CD8-positive, alpha-beta memory T cell (primary cell): ENCODE measurements at regions not wholly inside any gene's neighbourhood (a gene's known extent, or its start where the extent isn't known, plus 50 kb on each side); places are given as distances from the start of the nearest gene placed in this dataset.
A peak's percentile ranks its signal among the peaks of the same experiment; 100 is the strongest.

Source experiments
- CTCF ChIA-PET: fragments of 350-600 bp; sonication (Branson Sonifier 250); formaldehyde crosslinking; loops from one replicate; lab custom pipeline; 2021; ENCODE audit warnings: antibody characterized with exemption; lab: Charles Lee
- POLR2A ChIA-PET: fragments of 350-600 bp; sonication (Branson Sonifier 250); formaldehyde crosslinking; loops from one replicate; lab custom pipeline; 2021; ENCODE audit warnings: antibody characterized with exemption; lab: Charles Lee
- DNase-seq, 5 donors: peaks; one replicate each; pipeline versions ENCODE4 v3.0.0 to v3.0.0-alpha.2; 2020 to 2022; ENCODE audit warnings: mixed read lengths in 1 of 5
- H3K27ac ChIP-seq: one replicate; pipeline ENCODE4 v1.7.0; 2013; ENCODE audit warnings: low read depth, mild to moderate bottlenecking, low read length, moderate library complexity
- H3K27me3 ChIP-seq: 2 replicates; pipeline ENCODE4 v1.7.0; 2013; ENCODE audit warnings: low read length, mild to moderate bottlenecking; ENCODE audit not compliant: insufficient read depth, poor library complexity, severe bottlenecking
- H3K36me3 ChIP-seq: 2 replicates; pipeline ENCODE4 v1.7.0; 2013; ENCODE audit warnings: mild to moderate bottlenecking, low read length, moderate library complexity; ENCODE audit not compliant: insufficient read depth
- H3K4me1 ChIP-seq: 2 replicates; pipeline ENCODE4 v1.7.0; 2013; ENCODE audit warnings: mild to moderate bottlenecking, low read length, moderate library complexity; ENCODE audit not compliant: insufficient read depth
- H3K4me3 ChIP-seq: 2 replicates; pipeline ENCODE4 v1.7.0; 2013; ENCODE audit warnings: mild to moderate bottlenecking, low read length
- H3K9me3 ChIP-seq: 2 replicates; pipeline ENCODE4 v1.7.0; 2013; ENCODE audit warnings: mild to moderate bottlenecking, low read length
- H3K27ac Mint-ChIP-seq, 8 donors: one replicate each; pipeline ENCODE4 v1.8.0; 2020 to 2021; ENCODE audit warnings: mixed read lengths in 8 of 8, mild to moderate bottlenecking in 6 of 8, inconsistent platforms in 3 of 8, moderate library complexity in 3 of 8
- H3K27me3 Mint-ChIP-seq, 2 donors: one replicate each; pipeline ENCODE4 v1.8.0; 2020 to 2021; ENCODE audit warnings: mixed read lengths in 2 of 2, mild to moderate bottlenecking in 1 of 2, moderate library complexity in 1 of 2
- H3K36me3 Mint-ChIP-seq, 3 donors: one replicate each; pipeline ENCODE4 v1.8.0; 2020 to 2021; ENCODE audit warnings: mixed read lengths in 3 of 3, inconsistent platforms in 1 of 3, mild to moderate bottlenecking in 1 of 3
- H3K4me1 Mint-ChIP-seq, 3 donors: one replicate each; pipeline ENCODE4 v1.8.0; 2020 to 2021; ENCODE audit warnings: mixed read lengths in 3 of 3, inconsistent platforms in 1 of 3, mild to moderate bottlenecking in 1 of 3
- H3K4me3 Mint-ChIP-seq, 7 donors: one replicate each; pipeline ENCODE4 v1.8.0; 2020 to 2021; ENCODE audit warnings: mixed read lengths in 7 of 7, mild to moderate bottlenecking in 6 of 7, moderate library complexity in 4 of 7, inconsistent platforms in 2 of 7
- H3K9me3 Mint-ChIP-seq, 5 donors: one replicate each; pipeline ENCODE4 v1.8.0; 2020 to 2022; ENCODE audit warnings: mixed read lengths in 5 of 5, mild to moderate bottlenecking in 3 of 5, moderate library complexity in 2 of 5, inconsistent platforms in 1 of 5

- H3K9me3 ChIP-seq = no peaks in the 10 kb centered on the region
- POLR2A ChIA-PET = interaction anchor here (0.5 to 0.6 kb wide), 2 partner anchors 10 to 51 kb away, joined by 3 read pairs; no protein-coding TSS in a partner anchor
Observed at GRCh38 chr14:61884711-61885110, 122.5 kb downstream of the SNAPC1 start.

GRCh38 chr14:61885203-61885961 lies 123.2 kb downstream of the SNAPC1 start:
- Histone ChIP-seq H3K4me1 (peaks cover 4% of the 10 kb centered on the region), H3K9me3 (no peaks in the 10 kb centered on the region), H3K4me3 (no peak overlapping the region), H3K36me3 (no peaks in the 10 kb centered on the region), H3K27ac (no peak overlapping the region), H3K27me3 (no peaks in the 10 kb centered on the region)
- no peaks in the 10 kb centered on the region for H3K9me3 Mint-ChIP-seq
- H3K4me3 Mint-ChIP-seq = no peak overlapping the region
- H3K27me3 Mint-ChIP-seq = peaks cover 8 to 34% of the 10 kb centered on the region in 2 donors
- no peaks in the 10 kb centered on the region for H3K36me3 Mint-ChIP-seq
- no peak for DNase-seq
- CTCF ChIA-PET = no interaction called here
- H3K27ac Mint-ChIP-seq = no peak overlapping the region
- peaks cover 11 to 20% (median 13%) of the 10 kb centered on the region in 3 donors for H3K4me1 Mint-ChIP-seq
- POLR2A ChIA-PET = interaction anchor here (0.5 to 0.6 kb wide), 2 partner anchors 10 to 52 kb away, joined by 3 read pairs; no protein-coding TSS in a partner anchor

More at GRCh38 chr14:61884711-61885110, 122.5 kb downstream of the SNAPC1 start:
- peaks cover 4 to 13% (median 7%) of the 10 kb centered on the region in 3 donors for H3K4me1 Mint-ChIP-seq
- no peak for DNase-seq
- no peak overlapping the region for H3K27ac ChIP-seq
- no peaks in the 10 kb centered on the region for H3K36me3 ChIP-seq
- H3K27me3 Mint-ChIP-seq = peaks cover 6 to 41% of the 10 kb centered on the region in 2 donors
- no peaks in the 10 kb centered on the region for H3K9me3 Mint-ChIP-seq
- no peak overlapping the region for H3K27ac Mint-ChIP-seq
- CTCF ChIA-PET = no interaction called here
- no peaks in the 10 kb centered on the region for H3K4me1 ChIP-seq
- H3K36me3 Mint-ChIP-seq = no peaks in the 10 kb centered on the region
- no peaks in the 10 kb centered on the region for H3K27me3 ChIP-seq
- H3K4me3 Mint-ChIP-seq = no peak overlapping the region
- no peak overlapping the region for H3K4me3 ChIP-seq

GRCh38 chr14:61887628-61888027 lies 125.4 kb downstream of the SNAPC1 start:
- no peak for DNase-seq
- Histone ChIP-seq H3K4me1 (peaks cover 8% of the 10 kb centered on the region), H3K4me3 (no peak overlapping the region), H3K36me3 (no peaks in the 10 kb centered on the region), H3K9me3 (no peaks in the 10 kb centered on the region), H3K27ac (no peak overlapping the region), H3K27me3 (no peaks in the 10 kb centered on the region)
- CTCF ChIA-PET = interaction anchor here (1.0 kb wide), 1 partner anchor 23 kb away, joined by 3 read pairs; no protein-coding TSS in a partner anchor
- POLR2A ChIA-PET = no interaction called here
- no peak overlapping the region for H3K4me3 Mint-ChIP-seq
- no peaks in the 10 kb centered on the region for H3K9me3 Mint-ChIP-seq
- H3K36me3 Mint-ChIP-seq = no peaks in the 10 kb centered on the region
- H3K4me1 Mint-ChIP-seq = peaks cover 14 to 23% (median 19%) of the 10 kb centered on the region in 3 donors
- no peak overlapping the region for H3K27ac Mint-ChIP-seq
- peaks cover 11 to 17% of the 10 kb centered on the region in 2 donors for H3K27me3 Mint-ChIP-seq

- Histone ChIP-seq H3K4me1 (peaks cover 8% of the 10 kb centered on the region), H3K36me3 (no peaks in the 10 kb centered on the region), H3K4me3 (no peak overlapping the region), H3K9me3 (no peaks in the 10 kb centered on the region), H3K27me3 (no peaks in the 10 kb centered on the region), H3K27ac (no peak overlapping the region)
- DNase-seq = peak in 2 of 5 donors; percentile 19 to 46
- ChIA-PET CTCF (interaction anchor here (1.0 to 1.6 kb wide), 2 partner anchors 37 to 237 kb away, joined by 3 to 6 read pairs; no protein-coding TSS in a partner anchor), POLR2A (no interaction called here)
- peaks cover 14 to 23% (median 19%) of the 10 kb centered on the region in 3 donors for H3K4me1 Mint-ChIP-seq
- peak overlapping the region; percentile 18 to 77 (median 66) for H3K4me3 Mint-ChIP-seq
- H3K27me3 Mint-ChIP-seq = peaks cover 7 to 11% of the 10 kb centered on the region in 2 donors
- no peaks in the 10 kb centered on the region for H3K9me3 Mint-ChIP-seq
- H3K36me3 Mint-ChIP-seq = no peaks in the 10 kb centered on the region
- peak overlapping the region; percentile 2 to 93 (median 84) for H3K27ac Mint-ChIP-seq
Observed at GRCh38 chr14:61889914-61890351, 127.7 kb downstream of the SNAPC1 start.

- no peak for DNase-seq
- H3K9me3 ChIP-seq = no peaks in the 10 kb centered on the region
- no peaks in the 10 kb centered on the region for H3K36me3 ChIP-seq
- Mint-ChIP-seq H3K27ac (no peak overlapping the region), H3K36me3 (no peaks in the 10 kb centered on the region), H3K9me3 (no peaks in the 10 kb centered on the region), H3K4me1 (peaks cover 14 to 23% (median 19%) of the 10 kb centered on the region in 3 donors), H3K27me3 (peaks cover 7% of the 10 kb centered on the region in 2 donors), H3K4me3 (no peak overlapping the region)
- no peak overlapping the region for H3K27ac ChIP-seq
- peaks cover 8% of the 10 kb centered on the region for H3K4me1 ChIP-seq
- ChIA-PET POLR2A (no interaction called here), CTCF (no interaction called here)
- H3K27me3 ChIP-seq = no peaks in the 10 kb centered on the region
- H3K4me3 ChIP-seq = no peak overlapping the region
Observed at GRCh38 chr14:61891170-61891569, 128.9 kb downstream of the SNAPC1 start.

- Histone ChIP-seq H3K27me3 (no peaks in the 10 kb centered on the region), H3K9me3 (no peaks in the 10 kb centered on the region), H3K4me1 (peaks cover 8% of the 10 kb centered on the region), H3K36me3 (no peaks in the 10 kb centered on the region), H3K4me3 (no peak overlapping the region), H3K27ac (no peak overlapping the region)
- H3K36me3 Mint-ChIP-seq = no peaks in the 10 kb centered on the region
- peaks cover 14 to 23% (median 19%) of the 10 kb centered on the region in 3 donors for H3K4me1 Mint-ChIP-seq
- peaks cover 4 to 7% of the 10 kb centered on the region in 2 donors for H3K27me3 Mint-ChIP-seq
- no peaks in the 10 kb centered on the region for H3K9me3 Mint-ChIP-seq
- no peak overlapping the region for H3K4me3 Mint-ChIP-seq
- ChIA-PET CTCF (no interaction called here), POLR2A (no interaction called here)
- DNase-seq = no peak
- peak overlapping the region in 1 of 8 donors; percentile 70 for H3K27ac Mint-ChIP-seq
Observed at GRCh38 chr14:61891810-61892209, 129.6 kb downstream of the SNAPC1 start.

GRCh38 chr14:61893371-61893940 lies 131.2 kb downstream of the SNAPC1 start:
- peaks cover 8% of the 10 kb centered on the region for H3K4me1 ChIP-seq
- no peaks in the 10 kb centered on the region for H3K9me3 ChIP-seq
- H3K27ac Mint-ChIP-seq = no peak overlapping the region
- ChIA-PET POLR2A (no interaction called here), CTCF (interaction anchor here (1.1 to 1.8 kb wide), 4 partner anchors 11 to 238 kb away, joined by 3 to 6 read pairs (median 5); no protein-coding TSS in a partner anchor)
- peaks cover 14 to 19% (median 19%) of the 10 kb centered on the region in 3 donors for H3K4me1 Mint-ChIP-seq
- no peaks in the 10 kb centered on the region for H3K36me3 ChIP-seq
- no peaks in the 10 kb centered on the region for H3K9me3 Mint-ChIP-seq
- H3K27me3 Mint-ChIP-seq = peaks cover 7% of the 10 kb centered on the region in 2 donors
- DNase-seq = no peak
- H3K36me3 Mint-ChIP-seq = no peaks in the 10 kb centered on the region
- H3K27ac ChIP-seq = no peak overlapping the region
- H3K4me3 ChIP-seq = no peak overlapping the region
- no peaks in the 10 kb centered on the region for H3K27me3 ChIP-seq
- no peak overlapping the region for H3K4me3 Mint-ChIP-seq
